Pancreas (tissue), 10 donors: ENCODE measurements at regions not wholly inside any gene's neighbourhood (a gene's known extent, or its start where the extent isn't known, plus 50 kb on each side); places are given as distances from the start of the nearest gene placed in this dataset.
A peak's percentile ranks its signal among the peaks of the same experiment; 100 is the strongest.

Experiments used
- ATAC-seq, 4 donors: fragments of 200-7000 bp; cut with Tn5 transposase; one replicate each; pipeline versions ENCODE4 v1.8.0 to v1.9.1; 2020; ENCODE audit warnings: mild to moderate bottlenecking in 4 of 4, moderate library complexity in 4 of 4
- DNase-seq, 6 donors: peaks; one replicate each; pipeline ENCODE4 v3.0.0-alpha.2; 2020
- FAIRE-seq: peaks from 2 replicates; lab custom pipeline; 2012; peaks lifted over from hg19 to GRCh38; lab: Jason Lieb, UNC
- H3K27ac ChIP-seq, 4 donors: fragments of 200-600 bp; sonication (generic); 1 replicate in 3 of 4; 2 replicates in 1 of 4; pipeline versions ENCODE4 v1.5.0 to v1.8.0; 2020
- H3K27me3 ChIP-seq, 4 donors: fragments of 200-600 bp; one replicate each; pipeline ENCODE4 v1.8.0; 2021
- H3K36me3 ChIP-seq, 3 donors: fragments of 200-600 bp; sonication (generic) in 1 of 3; one replicate each; pipeline versions ENCODE4 v1.5.0 to v1.8.0; 2020 to 2021
- H3K4me1 ChIP-seq, 3 donors: fragments of 200-600 bp; one replicate each; pipeline ENCODE4 v1.8.0; 2021
- H3K4me3 ChIP-seq, 4 donors: fragments of 200-600 bp; sonication (generic) in 2 of 4; one replicate each; pipeline versions ENCODE4 v1.5.0 to v1.8.0; 2020 to 2021
- H3K9me3 ChIP-seq, 4 donors: fragments of 200-600 bp; one replicate each; pipeline ENCODE4 v1.8.0; 2021
- WGBS, 2 donors: extraction: QIAGEN DNeasy Blood & Tissue Kit; methylation state at CpG; one replicate each; pipeline ENCODE4 v1.1.7; 2013; 5-methylcytosine and 5-hydroxymethylcytosine counted together
- intact Hi-C, 3 donors: fragments of 100-400 bp; cut with DNase I; formaldehyde crosslinking; loops; one replicate each; pipeline versions ENCODE4 v1.11.1 to v1.14.2; 2022
- TF ChIP-seq, protein P1 (sequence below), 4 donors: fragments of 200-600 bp; sonication (generic) in 3 of 4; IDR thresholded peaks; one replicate each; pipeline versions ENCODE4 v1.5.0 to v1.8.0; 2021; ENCODE audit warnings: antibody characterized with exemption in 4 of 4
- donor health status: healthy with polysubstance abuse.
- donor health status: DM: no; HTN: no; CAD: no; lungs with moderate emphysema.
- donor health status: DM: no; HTN: no; CAD: no.
- donor health status: control.
- donor health status: control.
- donor health status: Bipolar disorder and iron deficiency.
- donor health status: DM: yes; HTN: yes; CAD: no.
- donor health status: DM: no; HTN: no; CAD: no.
- donor health status: DM: no; HTN: no; CAD: no.
- donor health status: DM: yes; HTN: yes; CAD: no.

DNA sequence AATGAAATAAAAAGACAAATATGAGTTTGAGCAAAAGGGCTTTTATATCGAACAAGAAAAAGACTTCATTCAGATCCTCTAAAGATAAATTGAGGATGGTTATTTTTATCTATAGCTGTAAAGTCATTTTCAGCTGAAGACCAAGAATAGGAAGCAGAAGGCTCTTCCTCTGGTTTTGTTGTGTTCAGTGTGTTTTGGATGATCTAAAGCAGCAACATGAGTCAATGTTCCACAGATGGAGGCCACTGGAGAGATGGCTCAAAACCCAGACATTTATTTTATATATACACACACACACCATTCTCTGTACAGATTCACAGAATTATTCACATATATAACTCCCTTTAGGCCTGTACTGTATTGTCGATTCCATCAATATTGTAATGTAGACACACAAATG is 424.3 kb downstream of the MBD2 start:
- FAIRE-seq (no peak), ATAC-seq (no peak), DNase-seq (no peak)
- TF ChIP-seq, protein P1, sequence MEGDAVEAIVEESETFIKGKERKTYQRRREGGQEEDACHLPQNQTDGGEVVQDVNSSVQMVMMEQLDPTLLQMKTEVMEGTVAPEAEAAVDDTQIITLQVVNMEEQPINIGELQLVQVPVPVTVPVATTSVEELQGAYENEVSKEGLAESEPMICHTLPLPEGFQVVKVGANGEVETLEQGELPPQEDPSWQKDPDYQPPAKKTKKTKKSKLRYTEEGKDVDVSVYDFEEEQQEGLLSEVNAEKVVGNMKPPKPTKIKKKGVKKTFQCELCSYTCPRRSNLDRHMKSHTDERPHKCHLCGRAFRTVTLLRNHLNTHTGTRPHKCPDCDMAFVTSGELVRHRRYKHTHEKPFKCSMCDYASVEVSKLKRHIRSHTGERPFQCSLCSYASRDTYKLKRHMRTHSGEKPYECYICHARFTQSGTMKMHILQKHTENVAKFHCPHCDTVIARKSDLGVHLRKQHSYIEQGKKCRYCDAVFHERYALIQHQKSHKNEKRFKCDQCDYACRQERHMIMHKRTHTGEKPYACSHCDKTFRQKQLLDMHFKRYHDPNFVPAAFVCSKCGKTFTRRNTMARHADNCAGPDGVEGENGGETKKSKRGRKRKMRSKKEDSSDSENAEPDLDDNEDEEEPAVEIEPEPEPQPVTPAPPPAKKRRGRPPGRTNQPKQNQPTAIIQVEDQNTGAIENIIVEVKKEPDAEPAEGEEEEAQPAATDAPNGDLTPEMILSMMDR (IDR thresholded peaks at IDR 0.05): no peak
- Histone ChIP-seq H3K27ac (no peak overlapping the region), H3K4me3 (no peak overlapping the region), H3K9me3 (no peaks in the 10 kb centered on the region), H3K36me3 (no peaks in the 10 kb centered on the region), H3K27me3 (no peaks in the 10 kb centered on the region), H3K4me1 (no peaks in the 10 kb centered on the region)
- 60 to 74% methylated on average over 2 of the region's 2 CpGs for WGBS, 2 donors
- intact Hi-C loops: no loop called here

DNA sequence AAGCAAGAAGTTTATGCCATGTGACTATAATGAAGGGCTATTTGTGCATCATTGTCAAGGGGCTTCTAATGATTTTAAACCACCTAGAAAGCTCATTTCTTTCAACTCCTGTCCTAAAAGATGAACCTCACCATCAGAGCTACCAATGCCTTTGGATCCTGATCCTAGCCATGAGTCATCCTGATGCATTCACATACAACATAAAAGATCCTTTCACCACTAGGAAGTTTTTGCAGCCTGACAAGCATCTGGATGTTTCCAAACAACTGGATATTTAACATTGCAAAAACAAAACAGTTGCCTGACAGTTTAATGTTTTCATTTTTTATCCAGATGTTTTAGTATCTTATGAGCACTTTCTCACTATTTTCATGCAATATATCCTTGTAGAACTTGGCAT is 425.3 kb downstream of the MBD2 start:
- no peak overlapping the region for H3K4me3 ChIP-seq
- DNase-seq (no peak), ATAC-seq (no peak), FAIRE-seq (no peak)
- no peaks in the 10 kb centered on the region for H3K36me3 ChIP-seq
- no peaks in the 10 kb centered on the region for H3K9me3 ChIP-seq
- intact Hi-C loops: no loop called here
- no peak overlapping the region for H3K27ac ChIP-seq
- TF ChIP-seq, protein P1 (IDR thresholded peaks at IDR 0.05): no peak
- no peaks in the 10 kb centered on the region for H3K27me3 ChIP-seq
- no peaks in the 10 kb centered on the region for H3K4me1 ChIP-seq

DNA sequence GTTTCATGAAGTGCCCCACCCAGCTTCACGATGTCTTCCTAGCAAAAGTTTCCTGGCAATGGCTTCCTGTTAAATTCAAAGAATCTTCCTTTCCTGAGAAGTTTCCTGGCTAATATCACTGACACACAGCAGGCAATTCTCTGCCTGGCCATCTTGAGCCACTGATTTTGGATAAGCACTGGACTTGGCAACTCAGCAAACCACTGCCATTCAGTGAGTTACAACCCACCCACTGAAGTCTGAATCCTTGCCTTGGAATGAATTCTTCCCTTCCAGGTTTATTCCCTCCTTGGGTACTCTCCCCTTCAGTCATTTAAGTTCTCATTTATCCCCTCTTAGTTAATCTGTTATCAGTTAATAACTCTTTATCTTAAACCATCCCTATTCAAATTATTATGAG is 426.0 kb downstream of the MBD2 start:
- no peak overlapping the region for H3K27ac ChIP-seq
- no peak overlapping the region for H3K4me3 ChIP-seq
- no peaks in the 10 kb centered on the region for H3K36me3 ChIP-seq
- DNase-seq (no peak), FAIRE-seq (no peak), ATAC-seq (no peak)
- no peaks in the 10 kb centered on the region for H3K4me1 ChIP-seq
- TF ChIP-seq, protein P1 (IDR thresholded peaks at IDR 0.05): no peak
- intact Hi-C loops: no loop called here
- no peaks in the 10 kb centered on the region for H3K27me3 ChIP-seq
- no peaks in the 10 kb centered on the region for H3K9me3 ChIP-seq
- WGBS, 2 donors: 45 to 68% methylated on average over 1 of the region's 1 CpG

DNA sequence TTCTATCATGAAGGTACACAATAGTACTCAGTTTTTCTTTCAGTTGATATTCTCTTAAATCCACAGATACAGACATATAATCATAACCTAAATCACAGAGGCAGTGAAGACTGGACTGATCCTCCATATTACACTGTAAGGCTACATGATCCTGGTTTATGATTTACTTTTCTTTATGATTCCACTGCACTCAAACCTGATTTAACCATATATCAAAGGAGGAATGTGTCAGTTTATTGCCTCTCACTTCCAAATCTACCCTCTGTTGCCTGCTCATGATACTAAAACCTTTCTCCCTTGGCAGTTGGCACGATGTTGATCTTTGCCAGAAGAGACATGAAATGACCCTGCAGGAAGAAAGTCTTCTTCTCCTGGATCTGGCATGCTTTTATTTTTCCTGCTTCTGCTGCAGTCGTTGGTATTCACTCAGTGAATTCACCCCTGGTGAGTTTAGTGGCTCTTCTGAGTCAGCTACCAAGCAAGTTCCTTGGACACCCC is 426.4 kb downstream of the MBD2 start:
- ATAC-seq: no peak
- Histone ChIP-seq H3K27ac (no peak overlapping the region), H3K27me3 (no peaks in the 10 kb centered on the region), H3K36me3 (no peaks in the 10 kb centered on the region), H3K4me1 (no peaks in the 10 kb centered on the region), H3K4me3 (no peak overlapping the region), H3K9me3 (no peaks in the 10 kb centered on the region)
- FAIRE-seq: no peak
- TF ChIP-seq, protein P1 (IDR thresholded peaks at IDR 0.05): no peak
- 43 to 47% methylated on average over 2 of the region's 2 CpGs for WGBS, 2 donors
- intact Hi-C loops: no loop called here
- DNase-seq: no peak

DNA sequence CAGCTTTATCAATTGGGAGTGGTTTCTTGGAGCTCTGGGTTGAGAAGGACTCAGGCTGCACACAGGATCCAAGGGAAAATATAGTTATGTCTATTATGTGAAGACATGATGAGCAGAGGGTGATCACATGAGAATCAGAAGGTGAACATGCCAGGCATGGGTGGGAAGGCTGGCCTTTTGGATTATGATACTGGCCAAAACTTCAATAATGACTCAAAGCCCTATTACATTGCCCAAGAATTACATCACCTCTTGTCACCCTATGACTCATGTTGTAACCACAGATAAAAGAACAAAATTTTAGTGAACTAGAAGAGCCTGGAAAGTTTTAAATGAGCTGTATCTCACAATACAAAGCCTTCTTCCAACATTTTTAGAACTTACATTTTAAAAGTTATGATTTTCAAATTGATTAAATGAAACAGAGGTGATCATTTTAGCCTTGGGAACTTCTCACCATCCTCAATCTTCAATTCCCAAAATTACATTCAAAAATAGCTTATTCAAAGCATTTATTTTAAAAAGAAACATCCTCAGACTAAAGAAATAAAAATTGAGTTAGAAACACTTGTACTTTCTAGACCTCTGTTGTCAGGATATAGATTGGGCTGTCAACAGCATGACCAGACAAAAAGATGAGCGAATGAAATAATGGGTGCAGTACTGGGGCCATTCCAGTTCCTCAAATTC is 428.3 kb downstream of the MBD2 start:
- TF ChIP-seq, protein P1 (IDR thresholded peaks at IDR 0.05): no peak
- ATAC-seq: peak in 3 of 4 donors; percentile 34 to 69 (median 54)
- no peaks in the 10 kb centered on the region for H3K27me3 ChIP-seq
- H3K4me1 ChIP-seq: no peaks in the 10 kb centered on the region
- no peak for DNase-seq
- FAIRE-seq: no peak
- H3K9me3 ChIP-seq: no peaks in the 10 kb centered on the region
- H3K36me3 ChIP-seq: no peaks in the 10 kb centered on the region
- WGBS, 2 donors: 58 to 74% methylated on average over 1 of the region's 1 CpG
- no peak overlapping the region for H3K27ac ChIP-seq
- no peak overlapping the region for H3K4me3 ChIP-seq
- intact Hi-C loops: no loop called here
